ENCODE measurements at regions not wholly inside any gene's neighbourhood (a gene's known extent, or its start where the extent isn't known, plus 50 kb on each side); places are given as distances from the start of the nearest gene placed in this dataset.

GRCh38 chr7:24483804-24484203 is 89.4 kb upstream of the PALS2 start:
- no peak overlapping the region for H3K4me3 Mint-ChIP-seq (ENCODE audit: unreplicated experiment)
- no peak for DNase-seq (ENCODE audit: low spot score)
- H3K4me1 Mint-ChIP-seq (ENCODE audit: low read depth), result peaks cover 9% of the 10 kb centered on the region
- H3K36me3 Mint-ChIP-seq (ENCODE audit: low read depth), result no peaks in the 10 kb centered on the region
- no peak overlapping the region for H3K27ac Mint-ChIP-seq (ENCODE audit: unreplicated experiment)
- TF ChIP-seq, protein P1, sequence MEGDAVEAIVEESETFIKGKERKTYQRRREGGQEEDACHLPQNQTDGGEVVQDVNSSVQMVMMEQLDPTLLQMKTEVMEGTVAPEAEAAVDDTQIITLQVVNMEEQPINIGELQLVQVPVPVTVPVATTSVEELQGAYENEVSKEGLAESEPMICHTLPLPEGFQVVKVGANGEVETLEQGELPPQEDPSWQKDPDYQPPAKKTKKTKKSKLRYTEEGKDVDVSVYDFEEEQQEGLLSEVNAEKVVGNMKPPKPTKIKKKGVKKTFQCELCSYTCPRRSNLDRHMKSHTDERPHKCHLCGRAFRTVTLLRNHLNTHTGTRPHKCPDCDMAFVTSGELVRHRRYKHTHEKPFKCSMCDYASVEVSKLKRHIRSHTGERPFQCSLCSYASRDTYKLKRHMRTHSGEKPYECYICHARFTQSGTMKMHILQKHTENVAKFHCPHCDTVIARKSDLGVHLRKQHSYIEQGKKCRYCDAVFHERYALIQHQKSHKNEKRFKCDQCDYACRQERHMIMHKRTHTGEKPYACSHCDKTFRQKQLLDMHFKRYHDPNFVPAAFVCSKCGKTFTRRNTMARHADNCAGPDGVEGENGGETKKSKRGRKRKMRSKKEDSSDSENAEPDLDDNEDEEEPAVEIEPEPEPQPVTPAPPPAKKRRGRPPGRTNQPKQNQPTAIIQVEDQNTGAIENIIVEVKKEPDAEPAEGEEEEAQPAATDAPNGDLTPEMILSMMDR (IDR thresholded peaks at IDR 0.05), result no peak
- H3K9me3 Mint-ChIP-seq (ENCODE audit: low read depth), result no peaks in the 10 kb centered on the region
- H3K27me3 Mint-ChIP-seq (ENCODE audit: low read depth), result no peaks in the 10 kb centered on the region

DNA sequence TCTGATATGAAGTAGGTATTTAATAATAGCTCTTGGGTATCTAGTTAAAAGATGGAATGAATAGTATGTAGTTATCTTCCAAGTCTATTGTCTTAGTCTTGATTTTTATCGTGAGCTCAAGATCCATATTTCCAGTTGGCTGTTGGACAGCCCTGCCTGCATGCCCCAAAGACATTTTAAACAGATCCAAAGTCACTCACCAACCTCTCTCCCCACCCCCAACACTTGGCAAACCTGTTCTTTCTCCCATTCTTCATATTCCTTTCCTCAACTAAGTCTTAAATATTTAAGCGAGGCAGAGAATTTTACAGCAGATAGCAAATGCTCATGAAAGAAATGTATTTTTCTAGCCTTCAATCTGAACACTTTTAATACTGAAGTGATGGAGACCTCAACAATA is 80.7 kb upstream of the PALS2 start:
- TF ChIP-seq, protein P1 (IDR thresholded peaks at IDR 0.05), result no peak
- no peaks in the 10 kb centered on the region for H3K36me3 Mint-ChIP-seq (ENCODE audit: low read depth)
- peaks cover 7% of the 10 kb centered on the region for H3K4me1 Mint-ChIP-seq (ENCODE audit: low read depth)
- peaks cover 3% of the 10 kb centered on the region for H3K27me3 Mint-ChIP-seq (ENCODE audit: low read depth)
- no peak for DNase-seq (ENCODE audit: low spot score)
- H3K27ac Mint-ChIP-seq (ENCODE audit: unreplicated experiment), result no peak overlapping the region
- H3K9me3 Mint-ChIP-seq (ENCODE audit: low read depth), result peaks cover 3% of the 10 kb centered on the region
- no peak overlapping the region for H3K4me3 Mint-ChIP-seq (ENCODE audit: unreplicated experiment)

- TF ChIP-seq, protein P1 (IDR thresholded peaks at IDR 0.05), result no peak
- Mint-ChIP-seq H3K4me3 (ENCODE audit: unreplicated experiment) (no peak overlapping the region), H3K36me3 (ENCODE audit: low read depth) (no peaks in the 10 kb centered on the region), H3K27ac (ENCODE audit: unreplicated experiment) (no peak overlapping the region), H3K4me1 (ENCODE audit: low read depth) (peaks cover 21% of the 10 kb centered on the region), H3K9me3 (ENCODE audit: low read depth) (peaks cover 3% of the 10 kb centered on the region), H3K27me3 (ENCODE audit: low read depth) (peaks cover 3% of the 10 kb centered on the region)
- no peak for DNase-seq (ENCODE audit: low spot score)
Measured at GRCh38 chr7:24494832-24495231, 78.4 kb upstream of the PALS2 start.

DNA sequence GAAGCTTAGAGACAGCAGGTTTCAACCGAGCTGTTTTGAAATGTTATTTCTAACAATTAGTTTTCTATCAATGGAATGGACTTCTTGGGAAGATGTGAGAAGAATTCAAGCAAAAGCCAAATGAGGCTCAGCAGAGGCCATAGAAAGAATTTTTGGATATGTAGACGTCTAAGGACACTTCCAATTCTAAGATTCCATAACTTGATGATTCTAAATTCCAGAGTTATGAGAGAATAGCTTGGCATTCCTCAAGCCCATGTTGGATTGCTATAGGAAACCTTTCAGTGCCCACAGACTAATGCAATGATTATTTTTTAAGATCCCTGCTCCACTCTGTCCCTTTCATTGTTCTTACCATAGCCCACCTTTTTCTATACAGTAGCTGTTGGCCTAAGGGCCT is 77.2 kb upstream of the PALS2 start:
- Mint-ChIP-seq H3K4me3 (ENCODE audit: unreplicated experiment) (no peak overlapping the region), H3K27me3 (ENCODE audit: low read depth) (no peaks in the 10 kb centered on the region), H3K9me3 (ENCODE audit: low read depth) (peaks cover 3% of the 10 kb centered on the region), H3K4me1 (ENCODE audit: low read depth) (peaks cover 29% of the 10 kb centered on the region), H3K36me3 (ENCODE audit: low read depth) (no peaks in the 10 kb centered on the region), H3K27ac (ENCODE audit: unreplicated experiment) (no peak overlapping the region)
- no peak for DNase-seq (ENCODE audit: low spot score)
- TF ChIP-seq, protein P1 (IDR thresholded peaks at IDR 0.05), result no peak

DNA sequence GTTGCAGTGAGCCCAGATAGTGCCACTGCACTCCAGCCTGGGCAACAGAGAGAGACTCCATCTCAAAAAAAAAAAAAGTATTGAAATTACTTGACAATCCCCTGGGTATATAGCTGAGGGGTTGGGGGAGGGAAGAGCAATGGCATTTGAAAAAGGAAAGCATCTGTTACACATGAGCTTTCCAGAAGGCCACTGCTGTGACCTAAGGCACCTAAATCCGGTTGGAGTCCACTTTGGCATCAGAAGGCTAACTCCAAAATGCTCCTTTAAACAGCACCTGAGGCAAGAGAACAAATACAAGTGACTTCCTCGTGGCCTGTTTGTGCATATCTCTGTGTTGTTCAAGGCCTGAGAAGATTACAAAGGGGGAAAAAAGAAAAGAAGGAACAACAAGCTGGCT is 74.8 kb upstream of the PALS2 start:
- no peak overlapping the region for H3K4me3 Mint-ChIP-seq (ENCODE audit: unreplicated experiment)
- DNase-seq (ENCODE audit: low spot score), result no peak
- TF ChIP-seq, protein P1 (IDR thresholded peaks at IDR 0.05), result no peak
- peaks cover 3% of the 10 kb centered on the region for H3K9me3 Mint-ChIP-seq (ENCODE audit: low read depth)
- no peaks in the 10 kb centered on the region for H3K36me3 Mint-ChIP-seq (ENCODE audit: low read depth)
- no peaks in the 10 kb centered on the region for H3K27me3 Mint-ChIP-seq (ENCODE audit: low read depth)
- peaks cover 37% of the 10 kb centered on the region for H3K4me1 Mint-ChIP-seq (ENCODE audit: low read depth)
- no peak overlapping the region for H3K27ac Mint-ChIP-seq (ENCODE audit: unreplicated experiment)

Data from chondrocyte (in vitro differentiated cells).